Retina (tissue), 1 donor: ENCODE measurements at regions not wholly inside any gene's neighbourhood (a gene's known extent, or its start where the extent isn't known, plus 50 kb on each side); places are given as distances from the start of the nearest gene placed in this dataset.
"Not testable (repeated sequence)": the region's sequence is repeated elsewhere in the genome, so short reads cannot be mapped to it uniquely, and the experiment has no call there.

ENCODE experiments used
- DNase-seq: peaks from one replicate; pipeline ENCODE4 v3.0.0-alpha.2; 2016

DNA sequence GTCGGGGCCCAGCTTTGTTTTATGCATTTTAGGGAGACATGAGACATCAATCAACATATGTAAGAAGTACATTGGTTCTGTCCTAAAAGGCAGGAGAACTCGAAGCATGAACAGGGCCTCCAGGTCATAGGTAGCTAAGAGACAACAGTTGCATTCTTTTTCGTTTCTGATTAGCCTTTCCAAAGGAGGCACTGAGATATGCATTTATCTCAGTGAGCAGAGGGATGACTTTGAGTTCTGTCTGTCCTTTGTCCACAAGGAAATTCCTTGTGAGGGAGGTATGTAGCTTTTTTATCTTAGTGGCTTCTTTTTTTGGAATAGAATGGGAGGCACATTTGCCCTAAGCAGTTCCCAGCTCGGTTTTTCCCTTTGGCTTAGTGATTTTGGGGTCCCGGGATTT lies 109.5 kb upstream of the KIF2A start:
- DNase-seq, result not testable (repeated sequence)

DNA sequence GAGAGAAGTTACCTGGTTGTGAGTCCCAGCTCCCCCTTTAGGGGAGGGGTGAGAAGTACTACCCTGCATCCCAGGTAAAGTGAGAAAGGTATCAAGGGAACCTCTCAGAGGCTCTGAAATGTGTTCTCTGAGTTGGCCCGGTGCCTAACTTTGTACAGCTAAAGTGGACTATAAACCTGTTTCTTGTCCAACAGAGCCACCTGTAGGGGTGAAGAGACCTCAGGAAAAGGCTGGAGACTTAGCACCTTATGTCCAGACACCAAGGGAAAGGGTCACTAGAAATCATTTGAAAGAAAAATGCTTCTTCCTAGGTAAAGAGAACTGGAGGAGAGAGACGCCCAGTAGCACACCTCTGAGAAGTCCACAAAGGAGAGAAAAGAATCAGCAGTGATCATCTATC lies 108.3 kb upstream of the KIF2A start:
- DNase-seq, result no peak

DNA sequence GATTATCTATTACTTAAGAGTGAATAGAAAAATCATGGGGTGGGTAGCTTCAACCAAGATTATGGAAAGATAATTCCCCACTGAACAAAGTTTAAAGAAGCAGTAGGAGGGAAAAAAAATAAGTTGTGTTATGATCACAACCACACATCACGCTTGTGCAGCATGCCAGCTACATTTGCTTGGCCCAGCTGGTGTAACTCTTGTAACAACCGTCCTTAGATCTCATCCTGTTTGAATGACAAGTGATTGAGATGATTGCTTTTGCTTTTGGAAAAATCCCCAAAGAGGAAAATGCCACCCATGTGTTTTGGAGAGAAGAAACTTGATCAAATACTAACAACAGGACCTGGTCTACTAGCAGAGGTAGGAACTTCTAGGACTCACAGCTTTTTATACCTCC lies 107.6 kb upstream of the KIF2A start:
- no peak for DNase-seq

DNA sequence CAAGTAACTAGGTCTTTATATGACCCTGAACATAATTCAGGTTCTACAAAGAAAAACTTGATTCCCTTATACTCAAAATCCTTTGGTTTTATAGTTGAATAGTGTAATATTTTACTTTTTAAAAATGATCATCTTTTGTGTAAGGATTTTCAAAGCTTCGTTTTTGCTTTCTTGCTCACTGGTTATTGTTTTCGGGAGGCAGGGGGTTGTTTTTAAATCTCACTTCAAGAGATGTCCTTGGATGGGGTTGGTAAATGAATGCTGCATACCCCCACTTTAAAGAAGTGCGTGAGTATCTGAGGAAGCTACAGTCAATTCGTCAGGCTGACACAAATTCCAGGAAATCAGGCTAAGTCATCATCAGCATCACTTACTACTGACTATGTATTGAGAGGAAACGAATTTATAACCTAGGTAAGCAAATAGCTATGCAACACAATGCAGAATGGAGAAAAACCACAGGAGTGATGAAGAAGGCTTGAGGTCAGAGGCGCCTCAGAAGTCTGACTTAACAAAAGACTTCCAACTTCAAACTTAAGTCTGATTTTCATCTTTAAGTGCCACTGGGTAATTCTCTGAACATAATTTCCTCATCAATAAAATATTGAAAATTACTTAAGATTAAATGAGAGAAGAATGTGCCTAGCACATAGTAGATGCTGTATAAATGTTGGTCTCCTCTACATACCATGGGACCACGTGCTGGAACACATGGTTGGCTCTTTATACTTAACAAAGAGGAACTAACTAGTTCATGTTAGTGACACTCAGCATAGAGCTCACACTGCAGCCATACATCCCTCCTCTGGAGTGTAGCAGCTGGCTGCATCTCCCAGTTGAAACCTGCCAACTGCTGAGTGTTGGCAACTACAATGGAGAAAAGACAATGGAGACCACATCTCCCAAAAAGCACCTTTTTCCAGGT lies 106.0 kb upstream of the KIF2A start:
- no peak for DNase-seq

DNA sequence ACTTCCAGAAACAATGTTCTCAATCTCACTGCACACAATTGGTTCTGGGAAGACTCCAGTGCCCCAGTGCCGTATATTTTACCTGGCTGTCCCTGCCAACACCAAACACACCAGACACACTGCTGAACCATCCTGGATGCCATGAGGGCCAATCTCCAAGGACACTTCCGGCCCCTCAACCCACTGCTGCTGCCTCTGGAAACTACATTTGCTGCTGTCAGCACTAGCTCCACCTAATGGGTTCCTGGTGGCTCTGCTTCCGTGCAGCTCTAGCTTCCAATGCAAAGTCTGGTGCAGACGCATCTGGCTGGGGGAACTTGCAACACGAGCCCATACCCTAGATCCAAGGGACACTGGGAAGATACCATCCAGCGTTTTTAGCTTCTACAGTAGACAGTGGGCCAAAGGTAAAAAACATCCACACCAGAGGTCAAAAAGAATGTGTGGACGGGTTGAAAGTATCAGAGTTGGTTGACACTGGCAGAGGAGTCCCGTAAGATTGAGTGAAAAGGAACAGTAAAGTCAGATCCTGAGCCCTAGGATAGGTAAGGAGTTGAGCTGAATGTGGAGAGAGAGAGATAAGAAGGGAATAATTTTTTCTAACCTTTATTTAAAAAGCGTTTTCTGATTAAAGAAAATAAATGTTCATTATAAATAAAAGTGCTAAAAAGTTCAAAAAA lies 99.7 kb upstream of the KIF2A start:
- DNase-seq, result no peak

DNA sequence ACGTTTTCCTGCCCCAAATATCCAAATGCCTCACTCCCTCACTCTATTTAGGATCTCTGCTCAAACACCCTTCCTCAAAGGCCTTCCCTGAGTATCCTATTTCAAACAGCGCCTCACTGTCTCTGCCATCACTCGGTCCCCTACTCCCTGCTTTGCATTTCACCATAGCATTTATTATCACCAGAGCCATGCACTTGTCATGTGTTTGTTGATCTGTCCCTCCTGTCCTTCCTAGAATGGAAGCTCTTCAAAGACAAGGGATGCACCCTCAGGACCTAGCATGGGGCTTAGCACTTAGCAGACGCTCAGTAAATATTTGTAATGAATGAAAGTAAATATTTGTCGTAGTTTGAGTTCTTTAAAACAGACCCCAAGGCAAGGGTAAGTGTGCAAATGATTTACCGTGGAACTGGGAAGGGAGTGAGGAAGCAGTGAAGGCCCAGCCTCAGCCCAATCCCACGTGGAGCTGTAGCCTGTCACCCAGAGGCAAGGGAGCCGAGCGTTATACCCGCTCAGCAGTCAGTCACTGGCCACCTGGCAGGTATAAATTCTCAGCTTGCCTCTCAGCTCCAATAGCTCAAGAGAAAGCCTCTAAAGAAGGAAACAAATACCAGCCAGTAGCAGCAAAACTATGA lies 97.7 kb upstream of the KIF2A start:
- DNase-seq, result no peak

DNA sequence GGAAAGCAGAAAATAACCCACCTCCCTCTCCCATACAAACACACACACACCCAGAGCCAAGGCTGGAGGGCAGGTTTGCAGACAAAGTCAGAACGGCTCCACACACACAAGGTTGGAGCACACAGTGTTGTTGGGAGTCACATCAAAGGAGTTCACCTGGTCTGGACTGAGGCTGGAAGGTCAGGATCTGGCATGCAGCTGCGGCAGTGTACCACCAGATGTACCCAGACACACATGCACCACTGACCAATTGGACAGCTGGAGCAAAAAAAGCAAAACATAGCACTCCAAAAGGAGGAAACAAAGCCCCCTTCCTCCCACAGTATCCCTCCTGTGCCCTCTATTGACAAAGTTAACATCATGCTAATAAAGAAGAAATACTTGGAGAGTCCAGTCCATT lies 94.6 kb upstream of the KIF2A start:
- no peak for DNase-seq

DNA sequence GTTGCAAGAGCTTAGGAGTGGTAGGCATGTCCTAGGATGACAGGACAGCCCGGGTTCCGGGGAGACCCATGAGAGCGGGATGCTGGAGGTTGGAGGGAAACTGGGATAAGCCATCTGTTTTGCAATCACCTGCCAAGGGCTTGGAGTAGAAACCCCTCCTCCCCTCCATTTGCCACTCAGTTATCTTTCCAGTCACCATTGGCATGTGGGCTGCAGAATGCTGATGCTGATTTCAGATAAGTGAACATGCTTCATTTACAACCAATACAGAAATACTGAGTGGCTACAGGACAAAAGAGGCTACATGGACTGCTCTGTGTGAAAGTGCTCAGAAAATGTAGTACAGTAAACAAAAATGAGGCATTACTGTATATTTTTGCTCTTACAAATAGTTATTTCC lies 93.4 kb upstream of the KIF2A start:
- no peak for DNase-seq

DNA sequence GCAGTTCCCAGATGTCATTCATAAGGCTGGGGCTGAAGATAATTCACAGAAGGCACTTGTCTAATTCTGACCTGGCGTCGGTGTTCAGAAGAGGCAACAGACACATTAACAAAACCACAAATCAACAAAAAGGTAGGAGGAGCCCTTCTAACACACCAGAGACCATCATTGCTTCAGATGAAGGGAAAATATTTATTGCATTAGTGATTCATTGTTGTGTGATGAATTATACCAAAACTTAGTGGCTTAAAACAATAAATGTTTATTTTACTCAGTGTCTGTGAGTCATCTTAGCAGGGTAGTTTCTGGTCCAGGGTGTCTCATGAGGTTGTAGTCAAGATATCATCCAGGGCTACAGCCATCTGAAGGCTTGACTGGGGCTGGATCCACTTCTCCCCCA lies 91.3 kb upstream of the KIF2A start:
- no peak for DNase-seq

DNA sequence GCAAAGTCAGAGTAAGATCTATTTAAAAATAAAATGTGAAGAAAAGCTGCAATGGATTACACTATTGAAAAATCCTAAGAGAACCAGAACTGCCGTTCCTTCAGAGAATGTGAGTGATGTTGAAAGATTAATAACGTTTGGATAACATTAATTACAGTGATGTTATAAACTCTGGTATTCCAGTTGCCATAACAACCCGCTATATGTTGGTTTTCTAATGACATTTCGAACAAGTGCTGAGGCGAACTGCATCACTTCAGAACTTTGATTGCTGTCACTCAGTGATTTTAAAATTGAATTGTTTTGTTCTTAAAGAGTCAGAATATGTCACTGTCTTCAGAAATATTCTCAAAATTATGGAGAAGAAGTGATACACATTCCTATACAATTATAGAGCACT lies 89.4 kb upstream of the KIF2A start:
- DNase-seq, result not testable (repeated sequence)

DNA sequence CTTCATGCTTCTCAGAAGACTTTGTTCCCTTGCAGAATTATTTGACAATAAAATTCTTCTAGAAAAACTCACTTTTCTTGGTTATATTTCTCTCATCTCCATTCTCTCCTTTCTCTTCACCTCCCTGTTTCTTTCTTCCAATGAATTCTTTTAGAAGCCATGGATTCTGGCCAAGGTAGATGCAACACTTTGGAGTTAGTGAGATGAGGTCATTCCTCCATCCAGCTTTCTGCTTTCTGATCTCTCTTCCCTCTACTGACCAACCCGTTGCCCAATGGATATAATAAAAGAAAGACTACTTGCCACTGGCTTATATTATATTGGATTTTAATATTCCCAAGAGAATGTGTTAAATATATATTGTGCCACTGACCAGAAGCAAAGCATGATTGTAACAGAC lies 88.9 kb upstream of the KIF2A start:
- not testable (repeated sequence) for DNase-seq

DNA sequence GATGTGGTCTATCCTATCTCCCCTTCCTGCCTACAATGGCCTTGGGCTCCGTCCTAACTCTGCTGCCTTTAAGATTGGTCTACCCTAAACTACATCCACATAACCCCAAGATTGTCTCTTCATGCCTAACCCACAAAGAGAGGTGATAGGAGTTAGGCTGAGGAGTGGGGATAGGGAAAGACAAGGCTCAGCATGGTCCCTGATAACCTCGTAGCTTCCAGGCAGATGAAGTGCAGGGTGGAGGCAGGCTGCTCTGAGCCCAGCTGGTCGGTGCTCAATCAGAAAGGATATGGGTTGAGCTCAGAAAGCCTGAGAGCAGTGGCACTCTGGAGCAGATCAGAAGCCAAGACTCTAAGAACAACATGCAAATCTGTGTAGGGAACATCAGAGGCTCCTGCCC lies 87.1 kb upstream of the KIF2A start:
- not testable (repeated sequence) for DNase-seq

DNA sequence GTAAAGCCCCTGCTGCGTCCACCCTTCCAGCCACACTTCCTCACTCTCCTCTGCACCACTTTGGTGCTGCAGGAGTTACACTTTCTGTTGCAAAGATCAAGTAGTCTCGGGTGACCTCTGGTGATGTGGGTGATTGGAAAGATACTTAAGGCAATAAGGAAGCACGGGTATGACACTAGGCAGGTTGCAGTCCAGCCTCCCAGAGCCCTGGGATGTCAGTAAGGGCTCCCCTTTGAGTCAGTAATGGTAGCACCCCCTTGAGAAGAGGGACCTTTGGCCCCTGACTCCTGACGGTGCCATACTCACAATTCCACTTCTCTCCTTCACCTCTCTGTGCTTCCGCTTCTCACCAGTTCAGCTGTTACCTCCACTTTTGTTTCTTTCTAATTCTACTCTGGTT lies 84.1 kb upstream of the KIF2A start:
- DNase-seq, result not testable (repeated sequence)

DNA sequence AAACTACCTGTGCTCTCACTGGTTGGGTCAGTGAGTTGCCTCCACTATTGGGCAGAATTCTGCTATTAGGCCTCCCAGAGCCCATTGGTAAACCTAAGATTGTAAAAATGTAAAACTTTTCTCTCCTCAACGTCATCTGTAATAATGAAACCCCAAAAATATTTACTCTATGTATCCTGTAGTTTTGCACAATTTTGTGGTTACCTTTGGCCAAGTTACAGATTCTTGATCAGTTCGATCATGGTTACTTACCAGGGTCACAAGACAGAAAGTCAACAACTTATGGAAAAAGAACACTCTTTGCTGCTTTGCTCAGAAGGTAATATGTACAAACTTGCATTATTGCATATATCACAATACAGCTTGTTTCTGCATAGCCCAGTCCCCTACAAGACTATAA lies 83.7 kb upstream of the KIF2A start:
- not testable (repeated sequence) for DNase-seq

DNA sequence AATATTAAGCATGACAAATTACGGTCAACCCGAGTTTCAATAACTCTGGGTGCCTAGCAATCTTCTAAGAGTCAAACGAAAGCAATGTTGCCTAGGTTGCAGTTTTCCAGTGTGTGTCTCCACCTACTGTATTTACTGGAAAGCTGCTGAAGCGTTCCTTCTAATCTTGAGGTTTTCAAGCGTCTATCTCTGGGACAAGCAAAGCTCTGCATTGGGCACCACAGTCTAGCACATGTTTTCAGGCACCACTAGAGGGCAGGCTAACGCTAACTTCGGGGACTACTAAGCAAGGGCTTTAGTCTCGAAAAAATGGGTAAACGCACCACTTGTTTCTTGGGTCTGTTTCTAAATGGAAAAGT lies 82.7 kb upstream of the KIF2A start:
- DNase-seq, result not testable (repeated sequence)

DNA sequence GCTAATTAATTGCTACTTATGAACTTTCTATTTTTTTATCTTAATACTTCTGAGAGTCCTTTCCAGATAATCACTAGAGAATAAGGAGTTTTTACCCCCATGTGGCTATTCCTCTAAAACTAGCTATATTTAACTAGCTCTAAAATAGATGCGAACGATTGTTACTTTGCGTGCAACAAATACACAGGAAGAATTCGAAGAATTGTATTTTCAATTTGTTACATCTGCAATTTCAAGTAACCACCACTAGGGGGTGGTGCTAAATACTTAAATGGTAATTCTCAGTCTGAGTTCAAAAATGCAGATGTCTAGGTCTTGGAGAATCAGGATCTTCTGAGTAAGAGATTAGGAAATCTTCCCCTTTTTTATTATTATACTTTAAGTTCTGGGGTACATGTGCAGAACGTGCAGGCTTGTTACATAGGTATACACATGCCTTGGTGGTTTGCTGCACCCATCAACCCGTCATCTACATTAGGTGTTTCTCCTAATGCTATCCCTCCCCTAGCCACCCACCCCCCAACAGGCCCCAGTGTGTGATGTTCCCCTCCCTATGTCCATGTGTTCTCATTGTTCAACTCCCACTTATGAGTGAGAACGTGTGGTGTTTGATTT lies 80.9 kb upstream of the KIF2A start:
- not testable (repeated sequence) for DNase-seq

DNA sequence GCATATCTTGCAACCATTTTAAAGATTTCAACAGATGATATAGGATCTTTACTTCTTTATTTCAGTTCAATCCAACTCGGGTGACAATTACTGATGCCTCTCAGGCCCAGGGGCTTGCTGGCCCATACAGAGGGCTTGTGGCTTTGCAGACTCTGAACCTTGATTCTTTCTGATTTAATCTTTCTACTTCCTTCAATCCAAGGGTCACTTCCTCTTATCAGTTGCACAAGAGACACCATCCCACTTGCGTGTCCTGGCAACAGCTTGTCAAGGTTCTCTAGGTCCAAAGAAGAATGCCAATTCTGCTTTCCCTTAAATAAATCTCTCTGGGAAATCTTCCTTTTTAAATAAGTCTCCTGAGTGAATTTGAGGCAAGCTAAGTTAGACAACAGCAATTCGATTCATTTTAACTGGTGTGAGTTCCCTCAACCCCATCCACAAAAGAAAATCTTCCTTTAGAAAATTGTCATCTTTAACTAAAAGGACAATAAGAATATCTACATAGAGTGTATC lies 75.1 kb upstream of the KIF2A start:
- DNase-seq, result not testable (repeated sequence)

DNA sequence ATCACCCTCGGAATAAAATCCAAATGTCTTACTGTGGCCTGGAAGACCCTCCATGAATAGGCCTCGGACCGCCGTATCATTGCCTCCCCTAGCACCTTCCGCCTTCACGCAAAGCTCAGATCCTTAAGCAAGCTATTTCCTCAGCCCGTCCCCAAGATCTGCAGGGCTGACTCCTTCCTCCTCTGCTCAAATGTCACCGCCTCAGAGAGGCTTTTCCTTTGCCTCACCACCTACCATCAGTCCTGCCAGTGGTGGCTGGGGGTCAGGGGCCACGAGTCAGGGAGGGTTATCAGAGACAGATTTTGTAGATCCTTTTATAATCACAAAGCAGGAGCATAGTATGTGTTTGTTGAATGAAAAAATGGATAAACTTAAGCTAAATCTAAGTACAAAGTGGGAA lies 74.4 kb upstream of the KIF2A start:
- DNase-seq, result no peak

DNA sequence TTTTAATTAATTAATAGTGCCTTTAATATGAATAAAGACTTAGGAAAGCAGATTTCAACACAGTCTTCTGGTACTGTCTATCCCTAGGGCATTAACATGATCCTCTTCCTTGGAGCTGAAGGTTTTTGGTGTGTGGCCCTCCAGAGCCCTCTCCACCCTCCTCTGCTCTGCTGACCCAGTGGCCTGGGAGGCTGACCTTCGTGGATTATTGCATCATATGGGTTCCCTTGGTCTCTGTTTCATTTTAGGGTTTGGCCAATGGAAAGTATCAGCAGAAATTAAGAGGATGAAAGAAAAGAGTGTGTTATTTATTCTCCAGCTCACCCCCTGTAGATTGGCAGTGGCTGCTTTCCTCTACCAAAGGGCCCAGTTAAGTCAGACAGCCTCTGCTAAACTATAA lies 73.8 kb upstream of the KIF2A start:
- not testable (repeated sequence) for DNase-seq

DNA sequence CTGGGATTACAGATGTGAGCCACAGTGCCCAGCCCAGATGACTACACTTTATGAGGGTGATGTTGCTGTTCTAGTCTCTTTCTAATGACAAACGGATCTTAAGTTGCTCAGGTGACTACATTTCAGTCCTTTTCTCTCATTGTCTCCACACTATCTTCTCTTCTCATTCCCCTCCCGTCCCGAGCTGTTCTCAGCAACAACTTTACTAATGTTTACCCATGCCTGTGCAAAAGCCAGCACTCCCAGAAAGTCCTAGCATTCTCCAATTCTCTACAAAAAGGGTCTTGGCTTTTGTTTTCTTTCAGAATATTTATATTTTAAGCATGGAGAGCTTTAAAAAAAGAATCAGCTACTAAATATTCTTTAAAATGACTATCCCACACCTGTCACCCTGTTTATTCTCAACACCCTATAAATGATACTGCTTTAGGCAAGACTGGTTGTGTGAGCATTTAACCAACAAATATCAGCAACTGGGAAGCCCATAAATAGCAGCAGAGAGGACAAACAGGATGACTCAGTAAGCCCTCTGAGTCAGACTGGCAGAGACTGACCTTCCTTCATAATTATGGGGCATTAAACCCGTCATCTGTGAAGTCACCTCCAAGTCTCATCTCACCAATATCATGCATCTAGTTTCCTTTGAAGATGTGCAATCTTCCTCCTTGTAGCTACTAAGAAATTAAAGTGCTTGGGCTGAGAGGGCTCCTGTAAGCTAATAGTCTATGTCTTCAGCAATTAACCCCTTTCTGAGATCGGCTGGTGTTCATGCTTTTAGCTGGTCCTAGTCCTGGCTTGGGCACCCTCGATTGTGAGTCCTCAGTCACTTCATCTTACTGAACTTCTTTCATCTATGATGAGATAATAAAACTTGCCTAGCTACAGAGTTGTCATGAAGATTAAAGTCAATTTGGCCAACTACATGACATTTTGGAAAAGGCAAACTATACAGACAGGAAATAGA lies 72.6 kb upstream of the KIF2A start:
- not testable (repeated sequence) for DNase-seq

DNA sequence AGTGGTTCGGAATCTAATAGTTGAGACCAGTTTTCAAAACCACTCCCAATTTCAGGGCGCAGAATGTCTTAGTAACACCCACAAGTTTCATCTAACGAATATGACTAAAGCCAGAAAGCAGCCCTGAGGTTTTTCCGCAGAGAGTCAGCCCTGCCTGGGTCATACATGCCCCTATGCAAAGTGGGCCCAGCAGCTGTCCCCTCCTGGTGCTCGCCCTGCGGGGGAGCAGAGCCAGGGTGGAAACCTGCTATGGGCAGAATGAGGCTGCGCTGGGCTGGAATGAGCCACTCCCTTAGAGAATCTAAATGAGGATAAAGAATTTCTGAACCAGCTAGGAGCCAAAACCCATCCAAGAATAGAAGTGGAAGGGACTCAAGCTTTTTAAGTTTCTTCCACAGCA lies 69.4 kb upstream of the KIF2A start:
- not testable (repeated sequence) for DNase-seq

DNA sequence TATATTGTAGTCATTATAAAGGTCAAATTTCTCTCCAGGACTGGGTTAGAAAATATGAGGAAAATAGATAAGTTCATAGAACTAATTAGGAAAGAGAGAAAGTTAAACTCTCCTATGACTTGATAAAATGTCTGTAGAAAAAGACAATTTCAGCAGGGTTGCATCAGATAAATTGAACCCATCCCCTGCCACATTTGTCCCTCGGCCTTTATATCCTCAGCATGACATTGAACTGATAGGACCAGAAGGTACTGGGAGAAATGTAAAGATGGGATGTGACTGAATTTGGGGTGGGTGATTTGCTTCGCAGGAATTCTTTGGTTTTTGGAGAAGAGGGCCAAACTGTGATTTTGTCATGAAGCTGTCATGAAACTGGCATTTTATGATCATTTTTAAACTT lies 68.1 kb upstream of the KIF2A start:
- not testable (repeated sequence) for DNase-seq
